H9 (cell line): ENCODE measurements at regions not wholly inside any gene's neighbourhood (a gene's known extent, or its start where the extent isn't known, plus 50 kb on each side); places are given as distances from the start of the nearest gene placed in this dataset.

Experiments used
- DNase-seq: peaks from one replicate; pipeline ENCODE4 v3.0.0-alpha.2; 2017
- H2AFZ ChIP-seq: one replicate; pipeline ENCODE4 v1.6.1; 2013; ENCODE audit warnings: mild to moderate bottlenecking, low read length, control low read depth, moderate library complexity
- H2AK5ac ChIP-seq: 2 replicates; pipeline ENCODE4 v1.6.1; 2013; ENCODE audit warnings: low read length, control low read depth, mixed read lengths; ENCODE audit not compliant: insufficient read length
- H2BK120ac ChIP-seq: one replicate; pipeline ENCODE4 v1.6.1; 2013; ENCODE audit warnings: low read depth, mild to moderate bottlenecking, low read length, control low read depth, inconsistent platforms; ENCODE audit not compliant: poor library complexity, severe bottlenecking
- H2BK12ac ChIP-seq: 2 replicates; pipeline ENCODE4 v1.6.1; 2013; ENCODE audit warnings: low read length, control low read depth, mixed read lengths, low read depth; ENCODE audit not compliant: insufficient read length
- H2BK15ac ChIP-seq: 2 replicates; pipeline ENCODE4 v1.6.1; 2013; ENCODE audit warnings: low read depth, low read length, control low read depth
- H2BK20ac ChIP-seq: one replicate; pipeline ENCODE4 v1.6.1; 2013; ENCODE audit warnings: low read depth, mild to moderate bottlenecking, low read length, control low read depth, inconsistent platforms; ENCODE audit not compliant: poor library complexity, severe bottlenecking
- H2BK5ac ChIP-seq: 2 replicates; pipeline ENCODE4 v1.6.1; 2013; ENCODE audit warnings: low read length, control low read depth, mixed read lengths; ENCODE audit not compliant: insufficient read length
- H3K14ac ChIP-seq: 2 replicates; pipeline ENCODE4 v1.6.1; 2013; ENCODE audit warnings: low read length, control low read depth; ENCODE audit not compliant: insufficient read depth
- H3K18ac ChIP-seq: 2 replicates; pipeline ENCODE4 v1.6.1; 2013; ENCODE audit warnings: low read depth, mild to moderate bottlenecking, mixed read lengths, low read length, control low read depth; ENCODE audit not compliant: insufficient read length
- H3K23ac ChIP-seq: 2 replicates; pipeline ENCODE4 v1.6.1; 2013; ENCODE audit warnings: low read length, control low read depth, mixed read lengths, low read depth; ENCODE audit not compliant: insufficient read length
- H3K23me2 ChIP-seq: 2 replicates; pipeline ENCODE4 v1.6.1; 2013; ENCODE audit warnings: low read depth, mild to moderate bottlenecking, mixed read lengths, low read length, control low read depth; ENCODE audit not compliant: insufficient read length, poor library complexity, severe bottlenecking
- H3K27ac ChIP-seq: 2 replicates; pipeline ENCODE4 v1.5.1; 2013; ENCODE audit warnings: low read length, control low read depth, mixed read lengths, low read depth; ENCODE audit not compliant: insufficient read length
- H3K27me3 ChIP-seq: 2 replicates; pipeline ENCODE4 v1.6.1; 2013; ENCODE audit warnings: low read length, control low read depth, inconsistent platforms; ENCODE audit not compliant: insufficient read depth
- H3K4ac ChIP-seq: 2 replicates; pipeline ENCODE4 v1.6.1; 2013; ENCODE audit warnings: low read depth, mild to moderate bottlenecking, control low read depth, inconsistent platforms, low read length, moderate library complexity
- H3K4me1 ChIP-seq: 2 replicates; pipeline ENCODE4 v1.6.1; 2013; ENCODE audit warnings: low read length, control low read depth, inconsistent platforms; ENCODE audit not compliant: insufficient read depth
- H3K4me2 ChIP-seq: 2 replicates; pipeline ENCODE4 v1.6.1; 2013; ENCODE audit warnings: low read length, control low read depth, mixed read lengths; ENCODE audit not compliant: insufficient read length, insufficient read depth
- H3K56ac ChIP-seq: 2 replicates; pipeline ENCODE4 v1.6.1; 2013; ENCODE audit warnings: low read depth, mild to moderate bottlenecking, mixed read lengths, low read length, control low read depth; ENCODE audit not compliant: insufficient read length
- H3K79me1 ChIP-seq: 2 replicates; pipeline ENCODE4 v1.6.1; 2013; ENCODE audit warnings: low read depth, mild to moderate bottlenecking, moderate library complexity, low read length, control low read depth, inconsistent platforms; ENCODE audit not compliant: insufficient read depth, poor library complexity, severe bottlenecking
- H3K79me2 ChIP-seq: 2 replicates; pipeline ENCODE4 v1.6.1; 2013; ENCODE audit warnings: low read length, control low read depth, inconsistent platforms; ENCODE audit not compliant: insufficient read depth
- H3K9ac ChIP-seq: 2 replicates; pipeline ENCODE4 v1.6.1; 2013; ENCODE audit warnings: low read length, control low read depth, mixed read lengths; ENCODE audit not compliant: insufficient read length; ENCODE audit errors: extremely low read depth
- H3K9me3 ChIP-seq: one replicate; pipeline ENCODE4 v1.6.1; 2013; ENCODE audit warnings: low read depth, low read length, inconsistent platforms; ENCODE audit not compliant: control insufficient read depth
- H3T11ph ChIP-seq: one replicate; pipeline ENCODE4 v1.6.1; 2013; ENCODE audit warnings: mild to moderate bottlenecking, low read length, control low read depth, inconsistent platforms
- H4K20me1 ChIP-seq: one replicate; pipeline ENCODE4 v1.6.1; 2013; ENCODE audit not compliant: control insufficient read depth, insufficient read length, insufficient read depth
- H4K5ac ChIP-seq: 2 replicates; pipeline ENCODE4 v1.6.1; 2013; ENCODE audit warnings: low read depth, mild to moderate bottlenecking, mixed read lengths, low read length, control low read depth; ENCODE audit not compliant: insufficient read length
- H4K8ac ChIP-seq: replicated peaks from 2 replicates; pipeline ENCODE4 v1.6.1; 2013; ENCODE audit warnings: low read length, control low read depth, mixed read lengths, low read depth; ENCODE audit not compliant: insufficient read length
- H4K91ac ChIP-seq: 2 replicates; pipeline ENCODE4 v1.6.1; 2013; ENCODE audit warnings: low read depth, mild to moderate bottlenecking, moderate library complexity, mixed read lengths, low read length, control low read depth; ENCODE audit not compliant: insufficient read length
- H3K27ac Mint-ChIP-seq, 3 experiments: 2 replicates in 2 of 3; 3 replicates in 1 of 3; pipeline ENCODE4 v1.8.0; 2020 to 2021; ENCODE audit warnings: mixed read lengths in 3 of 3, mild to moderate bottlenecking in 1 of 3, moderate library complexity in 1 of 3
- H3K27me3 Mint-ChIP-seq: 2 replicates; pipeline ENCODE4 v1.8.0; 2021; ENCODE audit warnings: low read depth, mild to moderate bottlenecking, moderate library complexity, mixed read lengths
- H3K36me3 Mint-ChIP-seq, 3 experiments: 2 replicates in 2 of 3; 3 replicates in 1 of 3; pipeline ENCODE4 v1.8.0; 2020 to 2021; ENCODE audit warnings: low read depth in 3 of 3, mixed read lengths in 3 of 3; ENCODE audit not compliant: insufficient read depth in 1 of 3
- H3K4me1 Mint-ChIP-seq, 2 experiments: 2 replicates each; pipeline ENCODE4 v1.8.0; 2020; ENCODE audit warnings: mixed read lengths in 2 of 2
- H3K4me3 Mint-ChIP-seq, 2 experiments: 2 replicates in 1 of 2; 3 replicates in 1 of 2; pipeline ENCODE4 v1.8.0; 2020 to 2021; ENCODE audit warnings: mild to moderate bottlenecking in 2 of 2, mixed read lengths in 2 of 2, moderate library complexity in 1 of 2
- H3K9me3 Mint-ChIP-seq, 2 experiments: 2 replicates in 1 of 2; 3 replicates in 1 of 2; pipeline ENCODE4 v1.8.0; 2020; ENCODE audit warnings: mild to moderate bottlenecking in 2 of 2, mixed read lengths in 2 of 2, moderate library complexity in 1 of 2
- CTCF ChIP-seq: fragments of 200-600 bp; sonication (generic); conservative IDR thresholded peaks from 3 replicates; pipeline ENCODE4 v1.8.0; 2021; ENCODE audit warnings: antibody characterized with exemption, mild to moderate bottlenecking
- WGBS: extraction: QIAGEN DNeasy Blood & Tissue Kit; methylation state at CpG from one replicate; pipeline ENCODE4 v1.1.7; 2013; ENCODE audit warnings: missing lambda C conversion rate, low lambda C conversion rate, mixed read lengths; ENCODE audit not compliant: insufficient read length; ENCODE audit errors: extremely low coverage; 5-methylcytosine and 5-hydroxymethylcytosine counted together

DNA sequence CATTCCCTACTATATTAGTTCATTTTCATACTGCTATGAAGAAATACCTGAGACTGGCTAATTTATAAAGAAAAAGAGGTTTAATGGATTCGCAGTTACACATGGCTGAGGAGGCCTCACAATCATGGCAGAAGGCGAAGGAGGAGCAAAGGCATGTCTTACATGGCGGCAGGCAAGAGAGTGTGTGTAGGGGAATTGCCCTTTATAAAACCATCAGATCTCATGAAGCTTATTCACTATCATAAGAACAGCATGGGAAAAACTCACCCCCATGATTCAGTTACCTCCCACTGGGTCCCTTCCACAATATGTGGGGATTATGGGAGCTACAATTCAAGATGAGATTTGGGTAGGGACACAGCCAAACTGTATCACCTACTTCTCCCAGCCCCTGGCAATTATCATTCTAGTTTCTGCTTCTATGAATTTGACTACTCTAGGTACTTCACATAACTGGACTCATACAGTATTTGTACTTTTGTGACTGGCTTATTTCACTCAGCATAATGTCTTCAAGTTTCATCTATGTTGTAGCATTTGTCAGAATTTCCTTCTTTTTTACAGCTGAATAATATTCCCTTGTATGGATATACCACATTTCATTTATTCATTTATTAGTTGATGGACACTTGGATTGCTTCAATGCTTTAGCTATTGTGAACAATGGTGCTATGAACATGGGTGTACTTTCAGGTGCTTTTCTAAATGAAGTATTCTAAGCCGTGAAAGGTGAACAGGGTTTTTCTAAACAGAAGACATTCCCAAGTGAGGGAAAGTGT, 219.5 kb upstream of the NUDT4 start:
- no peak overlapping the region for H3K9ac ChIP-seq
- no peak overlapping the region for H3K18ac ChIP-seq
- no peak overlapping the region for H3T11ph ChIP-seq
- H3K4me1 ChIP-seq: no peaks in the 10 kb centered on the region
- H2BK20ac ChIP-seq: no peak overlapping the region
- H3K4ac ChIP-seq: no peak overlapping the region
- WGBS: no CpG with 5 or more reads among the region's 4 CpGs
- no peak overlapping the region for H2BK120ac ChIP-seq
- TF ChIP-seq CTCF: no peak
- H3K23ac ChIP-seq: no peak overlapping the region
- H3K23me2 ChIP-seq: no peaks in the 10 kb centered on the region
- H2AK5ac ChIP-seq: no peak overlapping the region
- no peak overlapping the region for H4K91ac ChIP-seq
- no peaks in the 10 kb centered on the region for H3K79me1 ChIP-seq
- H2AFZ ChIP-seq: no peak overlapping the region
- no peak overlapping the region for H4K5ac ChIP-seq
- Mint-ChIP-seq H3K9me3 (peaks cover 20 to 21% of the 10 kb centered on the region in 2 experiments), H3K36me3 (peaks cover 0 to 13% (median 6%) of the 10 kb centered on the region in 3 experiments; a peak in 4 of 7 replicates), H3K27me3 (no peaks in the 10 kb centered on the region; the same call in none of the 2 replicates), H3K27ac (no peak overlapping the region), H3K4me1 (0 out of 4 replicates have a peak, but pooled peaks cover 0 to 2% of the 10 kb centered on the region in 2 experiments), H3K4me3 (no peak overlapping the region)
- no peaks in the 10 kb centered on the region for H3K9me3 ChIP-seq
- H3K79me2 ChIP-seq: no peaks in the 10 kb centered on the region
- H3K14ac ChIP-seq: no peak overlapping the region
- H2BK12ac ChIP-seq: no peak overlapping the region
- no peaks in the 10 kb centered on the region for H3K27me3 ChIP-seq
- DNase-seq: no peak
- no peak overlapping the region for H3K4me2 ChIP-seq
- H2BK5ac ChIP-seq: no peak overlapping the region
- H2BK15ac ChIP-seq: no peak overlapping the region
- H4K20me1 ChIP-seq: no peaks in the 10 kb centered on the region
- no peak overlapping the region for H3K56ac ChIP-seq
- H4K8ac ChIP-seq: no peak overlapping the region
- H3K27ac ChIP-seq: no peak overlapping the region
